Prostate gland (tissue), 2 donors: ENCODE measurements at regions not wholly inside any gene's neighbourhood (a gene's known extent, or its start where the extent isn't known, plus 50 kb on each side); places are given as distances from the start of the nearest gene placed in this dataset.

Experiments
- DNase-seq: peaks from one replicate; pipeline ENCODE4 v3.0.0-alpha.2; 2019; ENCODE audit warnings: low spot score
- H3K27ac ChIP-seq, 2 donors: fragments of 200-600 bp; sonication (generic); 2 replicates each; pipeline ENCODE4 v1.5.1; 2017 to 2019
- H3K27me3 ChIP-seq: fragments of 200-600 bp; sonication (generic); replicated peaks from 2 replicates; pipeline ENCODE4 v1.5.1; 2019; ENCODE audit not compliant: insufficient read depth
- H3K36me3 ChIP-seq, 2 donors: fragments of 200-600 bp; sonication (generic); 1 replicate in 1 of 2; 2 replicates in 1 of 2; pipeline versions ENCODE4 v1.5.1 to v1.8.1; 2017 to 2019
- H3K4me1 ChIP-seq: fragments of 200-600 bp; sonication (generic); replicated peaks from 2 replicates; pipeline ENCODE4 v1.5.1; 2019
- H3K4me3 ChIP-seq, 2 donors: fragments of 200-600 bp; sonication (generic); 2 replicates each; pipeline ENCODE4 v1.5.1; 2017 to 2019
- H3K9me3 ChIP-seq: fragments of 200-600 bp; sonication (generic); 2 replicates; pipeline ENCODE4 v1.5.1; 2017
- POLR2A ChIP-seq: fragments of 450-650 bp; IDR thresholded peaks from one replicate; pipeline ENCODE4 v1.6.1; 2016; ENCODE audit warnings: antibody characterized with exemption, mild to moderate bottlenecking
- POLR2AphosphoS5 ChIP-seq: sonication (generic); formaldehyde crosslinking; IDR thresholded peaks from one replicate; pipeline ENCODE4 v1.6.1; 2017; ENCODE audit warnings: antibody characterized with exemption
- WGBS: methylation state at CpG from one replicate; pipeline ENCODE4 v1.1.5; 2018; 5-methylcytosine and 5-hydroxymethylcytosine counted together
- intact Hi-C: fragments of 100-400 bp; cut with DNase I; formaldehyde crosslinking; loops from one replicate; pipeline ENCODE4 v1.14.2; 2022
- TF ChIP-seq, protein P1 (sequence below), 4 experiments: fragments of 200-600 bp in 2 of 4; fragments of 450-650 bp in 2 of 4; sonication (generic) in 2 of 4; IDR thresholded peaks; 1 replicate in 3 of 4; 2 replicates in 1 of 4; pipeline ENCODE4 v1.5.1; 2016 to 2019; ENCODE audit warnings: antibody characterized with exemption in 4 of 4, mild to moderate bottlenecking in 2 of 4, moderate library complexity in 2 of 4

DNA sequence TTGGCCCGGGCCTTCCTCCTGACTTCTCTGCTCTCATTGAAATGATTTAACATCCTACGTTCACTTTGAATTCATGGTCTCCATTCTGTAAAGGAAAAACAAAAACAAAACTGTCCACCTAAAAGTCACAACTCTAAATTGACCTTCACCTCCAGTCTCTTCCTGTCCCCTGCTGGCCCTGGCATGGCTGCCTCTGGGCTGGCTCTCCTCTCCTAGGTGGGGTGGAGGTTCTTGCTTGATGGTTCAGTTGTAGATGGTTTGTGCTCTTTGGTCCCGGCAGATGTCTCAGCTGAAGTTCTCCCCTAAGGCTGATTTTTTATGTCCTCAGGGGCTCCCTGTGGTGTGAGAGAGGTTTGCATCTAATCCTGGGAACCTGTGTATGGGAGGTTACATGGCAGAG is 121.1 kb downstream of the ACKR3 start:
- TF ChIP-seq POLR2A (no peak), POLR2AphosphoS5 (no peak)
- TF ChIP-seq, protein P1, sequence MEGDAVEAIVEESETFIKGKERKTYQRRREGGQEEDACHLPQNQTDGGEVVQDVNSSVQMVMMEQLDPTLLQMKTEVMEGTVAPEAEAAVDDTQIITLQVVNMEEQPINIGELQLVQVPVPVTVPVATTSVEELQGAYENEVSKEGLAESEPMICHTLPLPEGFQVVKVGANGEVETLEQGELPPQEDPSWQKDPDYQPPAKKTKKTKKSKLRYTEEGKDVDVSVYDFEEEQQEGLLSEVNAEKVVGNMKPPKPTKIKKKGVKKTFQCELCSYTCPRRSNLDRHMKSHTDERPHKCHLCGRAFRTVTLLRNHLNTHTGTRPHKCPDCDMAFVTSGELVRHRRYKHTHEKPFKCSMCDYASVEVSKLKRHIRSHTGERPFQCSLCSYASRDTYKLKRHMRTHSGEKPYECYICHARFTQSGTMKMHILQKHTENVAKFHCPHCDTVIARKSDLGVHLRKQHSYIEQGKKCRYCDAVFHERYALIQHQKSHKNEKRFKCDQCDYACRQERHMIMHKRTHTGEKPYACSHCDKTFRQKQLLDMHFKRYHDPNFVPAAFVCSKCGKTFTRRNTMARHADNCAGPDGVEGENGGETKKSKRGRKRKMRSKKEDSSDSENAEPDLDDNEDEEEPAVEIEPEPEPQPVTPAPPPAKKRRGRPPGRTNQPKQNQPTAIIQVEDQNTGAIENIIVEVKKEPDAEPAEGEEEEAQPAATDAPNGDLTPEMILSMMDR (IDR thresholded peaks at IDR 0.05): no peak

DNA sequence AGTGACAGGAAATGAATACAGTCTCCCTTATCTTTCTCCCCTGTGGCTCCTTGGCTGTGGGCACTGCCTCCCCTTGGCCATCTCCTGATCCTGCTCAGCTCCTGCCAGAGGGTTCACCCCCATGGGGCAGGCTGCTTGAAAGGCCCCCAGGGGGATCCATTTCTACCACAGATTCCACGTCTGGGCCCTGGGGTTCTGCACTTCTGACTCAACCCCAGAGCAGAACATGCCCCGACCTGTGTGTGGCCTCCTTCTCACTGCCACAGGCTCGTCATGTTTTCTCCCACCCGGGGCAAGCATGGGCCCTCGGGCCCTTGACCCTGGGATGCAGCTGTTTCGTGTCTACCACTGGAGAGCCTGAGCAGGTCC is 122.2 kb downstream of the ACKR3 start:
- intact Hi-C loops: no loop called here
- TF ChIP-seq POLR2AphosphoS5 (no peak), POLR2A (no peak)
- TF ChIP-seq, protein P1 (IDR thresholded peaks at IDR 0.05): no peak
- WGBS: 66% methylated on average over 6 of the region's 6 CpGs
- no peak for DNase-seq
- H3K36me3 ChIP-seq: no peaks in the 10 kb centered on the region
- peaks cover 5% of the 10 kb centered on the region for H3K4me1 ChIP-seq
- no peak overlapping the region for H3K27ac ChIP-seq
- H3K27me3 ChIP-seq: no peaks in the 10 kb centered on the region
- H3K9me3 ChIP-seq: no peaks in the 10 kb centered on the region
- no peak overlapping the region for H3K4me3 ChIP-seq

More for the DNA sequence above, 121.1 kb downstream of the ACKR3 start:
- Histone ChIP-seq H3K9me3 (no peaks in the 10 kb centered on the region), H3K4me3 (no peak overlapping the region), H3K27ac (no peak overlapping the region), H3K36me3 (no peaks in the 10 kb centered on the region), H3K27me3 (no peaks in the 10 kb centered on the region), H3K4me1 (peaks cover 5% of the 10 kb centered on the region)
- intact Hi-C loops: no loop called here
- WGBS: 97% methylated on average over 3 of the region's 3 CpGs
- no peak for DNase-seq

DNA sequence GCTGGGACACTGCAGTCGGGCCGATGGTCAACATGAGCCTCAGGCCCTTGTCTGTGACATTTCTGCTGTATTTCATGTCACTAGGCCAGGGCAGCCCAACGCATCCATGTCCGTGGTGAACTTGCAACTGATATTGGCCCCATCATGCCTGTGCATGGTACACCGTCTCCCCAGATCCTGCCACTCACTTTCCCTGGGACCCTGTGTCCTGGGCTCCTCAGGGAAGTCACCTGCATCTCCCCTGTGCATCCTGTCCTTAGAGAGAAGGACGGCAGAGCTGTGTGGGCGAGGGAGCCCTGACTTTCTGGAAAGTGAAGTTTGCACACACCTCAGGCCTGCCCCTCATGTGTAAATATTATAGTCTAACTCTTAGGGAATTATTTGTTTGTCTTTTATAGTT is 123.3 kb downstream of the ACKR3 start:
- intact Hi-C loops: no loop called here
- Histone ChIP-seq H3K27ac (no peak overlapping the region), H3K4me1 (peaks cover 5% of the 10 kb centered on the region), H3K27me3 (no peaks in the 10 kb centered on the region), H3K36me3 (no peaks in the 10 kb centered on the region), H3K4me3 (no peak overlapping the region), H3K9me3 (no peaks in the 10 kb centered on the region)
- WGBS: 85% methylated on average over 7 of the region's 7 CpGs
- no peak for DNase-seq
- TF ChIP-seq POLR2AphosphoS5 (peak; percentile 40), POLR2A (no peak)

DNA sequence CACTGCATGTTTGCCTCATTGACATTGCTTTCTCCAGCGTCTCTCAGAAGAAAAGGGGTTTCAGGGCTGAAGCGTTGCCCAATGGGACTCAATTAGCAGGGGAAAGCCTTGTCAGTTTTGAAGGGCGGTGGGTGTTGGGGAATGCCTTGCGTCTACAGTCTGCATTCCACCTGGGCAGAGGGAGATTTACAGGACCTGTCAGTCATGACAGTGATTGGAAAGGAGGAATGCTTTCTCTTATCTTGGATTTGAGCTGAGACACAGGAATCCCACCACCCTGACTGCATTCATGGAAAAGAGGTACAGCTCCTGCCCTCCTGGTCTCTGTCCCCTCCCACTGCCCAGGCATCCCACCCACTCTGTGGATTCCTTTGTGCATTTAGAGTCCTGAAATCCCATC is 123.9 kb downstream of the ACKR3 start:
- Histone ChIP-seq H3K36me3 (no peaks in the 10 kb centered on the region), H3K4me1 (peaks cover 5% of the 10 kb centered on the region), H3K27ac (no peak overlapping the region), H3K27me3 (no peaks in the 10 kb centered on the region), H3K4me3 (no peak overlapping the region), H3K9me3 (no peaks in the 10 kb centered on the region)
- WGBS: 95% methylated on average over 4 of the region's 4 CpGs
- TF ChIP-seq POLR2A (no peak), POLR2AphosphoS5 (no peak)
- TF ChIP-seq, protein P1 (IDR thresholded peaks at IDR 0.05): no peak
- no peak for DNase-seq
- intact Hi-C loops: no loop called here

DNA sequence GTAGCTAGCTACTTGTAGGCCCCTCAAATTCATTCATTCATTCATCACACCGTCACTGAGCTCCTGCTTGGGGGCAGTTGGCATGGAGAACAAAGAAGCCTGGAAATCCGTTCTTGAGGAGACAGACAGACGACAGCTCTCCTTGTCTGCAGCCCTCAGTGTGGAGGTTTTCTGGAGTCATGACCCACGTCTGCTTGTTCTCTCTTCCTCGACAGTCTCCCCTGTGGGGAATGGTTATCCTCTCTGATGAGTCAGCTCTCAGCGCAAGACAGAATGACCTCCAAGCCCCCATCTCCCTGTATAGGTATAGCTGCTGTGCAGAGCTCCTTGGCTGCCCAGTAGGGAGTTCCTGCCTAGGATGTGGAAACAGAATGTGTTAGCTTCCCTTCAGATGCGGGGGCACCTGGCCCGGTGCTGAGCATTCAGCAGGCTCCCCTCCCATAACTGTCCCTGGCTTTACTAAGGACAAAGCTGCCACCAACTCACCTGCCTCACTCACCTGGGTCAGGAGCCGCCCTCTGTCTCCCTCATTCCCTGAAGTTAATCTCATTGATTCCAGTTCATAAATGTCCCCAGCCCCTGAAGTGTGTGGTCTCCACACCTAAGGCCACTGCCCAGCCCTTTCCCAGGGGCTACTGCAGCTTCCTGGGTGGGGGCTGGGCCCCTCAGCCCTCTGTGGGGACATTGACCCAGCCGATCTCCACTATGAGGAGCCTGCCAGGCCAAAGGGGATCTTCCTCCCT is 124.7 kb downstream of the ACKR3 start:
- intact Hi-C loops: no loop called here
- TF ChIP-seq, protein P1 (IDR thresholded peaks at IDR 0.05): no peak
- TF ChIP-seq POLR2AphosphoS5: no peak
- Histone ChIP-seq H3K27me3 (no peaks in the 10 kb centered on the region), H3K4me1 (peaks cover 5% of the 10 kb centered on the region), H3K27ac (no peak overlapping the region), H3K4me3 (no peak overlapping the region), H3K9me3 (no peaks in the 10 kb centered on the region), H3K36me3 (no peaks in the 10 kb centered on the region)
- 87% methylated on average over 10 of the region's 10 CpGs for WGBS
- no peak for DNase-seq
